IMR-90 (cell line): ENCODE measurements at regions not wholly inside any gene's neighbourhood (a gene's known extent, or its start where the extent isn't known, plus 50 kb on each side); places are given as distances from the start of the nearest gene placed in this dataset.

Experiments
- ATAC-seq: fragments of 200-7000 bp; cut with Tn5 transposase; 2 replicates; pipeline ENCODE4 v1.9.1; 2020; ENCODE audit warnings: low read depth, mild to moderate bottlenecking, moderate library complexity
- BruUV-seq: library from RNA; stranded (reverse); fragments of 400-500 nt; replicated peaks from 2 replicates; lab custom pipeline; 2021; lab: Mats Ljungman, UMichigan
- CTCF ChIA-PET: fragments of 300-600 bp; formaldehyde crosslinking; extraction: SDS; loops from one replicate; lab custom pipeline; 2021; ENCODE audit warnings: antibody characterized with exemption; lab: Yijun Ruan, JAX
- POLR2A ChIA-PET: fragments of 300-600 bp; sonication (Branson Sonifier 250); formaldehyde crosslinking; loops from one replicate; lab custom pipeline; 2022; ENCODE audit warnings: antibody characterized with exemption; ENCODE audit not compliant: unreplicated experiment; lab: Charles Lee
- DNase-seq: peaks from one replicate; pipeline ENCODE4 v3.0.0; 2013
- H2AFZ ChIP-seq: replicated peaks from 2 replicates; pipeline ENCODE3; 2013; ENCODE audit warnings: low read length, mild to moderate bottlenecking; ENCODE audit not compliant: poor library complexity
- H2AK5ac ChIP-seq: 2 replicates; pipeline ENCODE4 v1.6.1; 2013; ENCODE audit warnings: low read depth, low read length, inconsistent platforms
- H2AK9ac ChIP-seq: replicated peaks from 2 replicates; pipeline ENCODE3; 2013; ENCODE audit warnings: mild to moderate bottlenecking, low read depth, low read length, moderate library complexity; ENCODE audit not compliant: poor library complexity
- H2BK120ac ChIP-seq: 2 replicates; pipeline ENCODE4 v1.6.1; 2013; ENCODE audit warnings: low read depth, low read length, inconsistent platforms
- H2BK15ac ChIP-seq: 3 replicates; pipeline ENCODE4 v1.6.1; 2013; ENCODE audit warnings: low read depth, low read length, inconsistent platforms
- H2BK20ac ChIP-seq: 2 replicates; pipeline ENCODE4 v1.6.1; 2013; ENCODE audit warnings: low read depth, mild to moderate bottlenecking, inconsistent platforms, low read length, moderate library complexity
- H2BK5ac ChIP-seq: 2 replicates; pipeline ENCODE4 v1.6.1; 2013; ENCODE audit warnings: mild to moderate bottlenecking, low read depth, low read length, inconsistent platforms; ENCODE audit not compliant: poor library complexity, severe bottlenecking
- H3K14ac ChIP-seq: replicated peaks from 2 replicates; pipeline ENCODE4 v1.6.1; 2013; ENCODE audit warnings: low read depth, low read length, inconsistent platforms
- H3K18ac ChIP-seq: 2 replicates; pipeline ENCODE4 v1.6.1; 2013; ENCODE audit warnings: low read depth, low read length, control low read depth
- H3K23ac ChIP-seq: 2 replicates; pipeline ENCODE4 v1.6.1; 2013; ENCODE audit warnings: low read depth, low read length, inconsistent platforms
- H3K27ac ChIP-seq: 2 replicates; pipeline ENCODE4 v1.5.1; 2013; ENCODE audit warnings: mild to moderate bottlenecking, control low read depth, low read length; ENCODE audit not compliant: insufficient read depth
- H3K27me3 ChIP-seq: 2 replicates; pipeline ENCODE4 v1.6.1; 2013; ENCODE audit warnings: low read length; ENCODE audit not compliant: control insufficient read depth, insufficient read depth
- H3K36me3 ChIP-seq: 2 replicates; pipeline ENCODE4 v1.6.1; 2013; ENCODE audit warnings: low read length, mixed read lengths; ENCODE audit not compliant: control insufficient read depth, insufficient read depth
- H3K4ac ChIP-seq: 2 replicates; pipeline ENCODE4 v1.6.1; 2013; ENCODE audit warnings: low read depth, low read length, inconsistent platforms
- H3K4me1 ChIP-seq: 2 replicates; pipeline ENCODE4 v1.6.1; 2013; ENCODE audit warnings: low read length, mixed read lengths; ENCODE audit not compliant: control insufficient read depth, insufficient read depth
- H3K4me2 ChIP-seq: 2 replicates; pipeline ENCODE4 v1.6.1; 2013; ENCODE audit warnings: low read depth, mild to moderate bottlenecking, control low read depth, low read length, moderate library complexity
- H3K4me3 ChIP-seq: 2 replicates; pipeline ENCODE4 v1.5.1; 2013; ENCODE audit warnings: low read depth, mild to moderate bottlenecking, control low read depth, low read length, moderate library complexity; ENCODE audit not compliant: insufficient read depth
- H3K56ac ChIP-seq: 2 replicates; pipeline ENCODE4 v1.6.1; 2013; ENCODE audit warnings: low read length, inconsistent platforms; ENCODE audit not compliant: insufficient read depth; ENCODE audit errors: extremely low read depth
- H3K79me1 ChIP-seq, 2 experiments: 2 replicates each; pipeline ENCODE4 v1.6.1; 2013; ENCODE audit warnings: low read length in 2 of 2, inconsistent platforms in 1 of 2, low read depth in 1 of 2
- H3K9ac ChIP-seq: 2 replicates; pipeline ENCODE4 v1.6.1; 2013; ENCODE audit warnings: low read depth, low read length, control low read depth
- H3K9me1 ChIP-seq: 2 replicates; pipeline ENCODE4 v1.6.1; 2013; ENCODE audit warnings: low read length, inconsistent platforms; ENCODE audit not compliant: insufficient read depth
- H3K9me3 ChIP-seq: 2 replicates; pipeline ENCODE4 v1.6.1; 2013; ENCODE audit warnings: low read length; ENCODE audit not compliant: control insufficient read depth, insufficient read depth
- H4K20me1 ChIP-seq: 2 replicates; pipeline ENCODE4 v1.6.1; 2013; ENCODE audit warnings: low read length, inconsistent platforms; ENCODE audit not compliant: insufficient read depth
- H4K5ac ChIP-seq: 2 replicates; pipeline ENCODE4 v1.6.1; 2013; ENCODE audit warnings: mild to moderate bottlenecking, low read depth, low read length, control low read depth
- H4K8ac ChIP-seq, 2 experiments: 2 replicates each; pipeline ENCODE4 v1.6.1; 2013; ENCODE audit warnings: low read depth in 2 of 2, low read length in 2 of 2, control low read depth in 1 of 2, inconsistent platforms in 1 of 2
- H4K91ac ChIP-seq: 2 replicates; pipeline ENCODE4 v1.6.1; 2013; ENCODE audit warnings: low read depth, low read length, inconsistent platforms; ENCODE audit not compliant: insufficient read depth
- CHD1 ChIP-seq: IDR thresholded peaks from 2 replicates; pipeline ENCODE4 v1.6.1; 2012; ENCODE audit warnings: low read depth, low read length, improper control_type of control experiment
- MAZ ChIP-seq: IDR thresholded peaks from 2 replicates; pipeline ENCODE4 v1.6.1; 2012; ENCODE audit warnings: low read depth, mild to moderate bottlenecking, low read length, improper control_type of control experiment, moderate library complexity, borderline replicate concordance
- NFE2L2 ChIP-seq: fragments of 150-350 bp; IDR thresholded peaks from 2 replicates; pipeline ENCODE4 v1.6.1; 2016; ENCODE audit warnings: low read depth, mild to moderate bottlenecking, low read length
- SMC3 ChIP-seq: fragments of 150-350 bp; IDR thresholded peaks from 2 replicates; pipeline ENCODE4 v1.6.1; 2016; ENCODE audit warnings: low read depth, mild to moderate bottlenecking, antibody characterized with exemption, low read length, moderate library complexity
- WGBS, 2 experiments: methylation state at CpG; one replicate each; pipeline versions ENCODE4 v1.1.5 to v1.1.7; 2013; ENCODE audit warnings: missing lambda C conversion rate in 2 of 2; ENCODE audit not compliant: insufficient read length in 1 of 2; ENCODE audit errors: extremely low coverage in 2 of 2; 5-methylcytosine and 5-hydroxymethylcytosine counted together
- dilution Hi-C: fragments of 300-500 bp; cut with HindIII; formaldehyde crosslinking; loops from one replicate; pipeline ENCODE4 v1.14.3; 2018; ENCODE audit warnings: low sequenced_read_pairs; ENCODE audit not compliant: unreplicated experiment
- in situ Hi-C: fragments of 300-500 bp; cut with MboI; formaldehyde crosslinking; loops from 3 replicates; pipeline ENCODE4 v1.14.3; 2019; ENCODE audit warnings: low sequenced_read_pairs, inconsistent platforms, mixed read lengths
- intact Hi-C: fragments of 100-400 bp; cut with micrococcal nuclease; formaldehyde crosslinking; loops from 2 replicates; pipeline ENCODE4 v1.10.0; 2022

DNA sequence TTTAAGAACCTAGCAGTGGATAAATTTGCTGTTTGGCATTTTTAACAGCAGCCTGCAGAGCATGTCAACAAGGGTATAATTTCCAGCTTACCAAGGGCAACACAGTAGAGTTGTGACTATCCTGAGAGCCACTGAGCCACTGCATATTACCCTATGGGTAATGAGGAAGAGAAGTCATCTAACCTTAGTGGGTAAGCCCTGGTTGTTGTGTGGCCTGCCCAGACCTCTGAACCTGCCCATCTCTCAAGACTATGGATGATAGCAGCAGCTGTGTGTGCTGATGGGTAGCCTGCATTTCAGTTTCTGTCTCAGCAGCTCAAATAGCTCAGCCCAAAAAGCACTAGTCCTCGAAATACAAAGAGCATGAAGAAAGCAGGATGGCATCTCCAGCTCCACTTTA, 56.1 kb upstream of the PIP5K1B start:
- H4K5ac ChIP-seq: no peak overlapping the region
- H4K91ac ChIP-seq: no peak overlapping the region
- no peak overlapping the region for H2AK5ac ChIP-seq
- no peak overlapping the region for H3K14ac ChIP-seq
- no peak overlapping the region for H3K4me3 ChIP-seq
- no peaks in the 10 kb centered on the region for H3K36me3 ChIP-seq
- no peak overlapping the region for H2BK120ac ChIP-seq
- H3K9me3 ChIP-seq: no peaks in the 10 kb centered on the region
- H2BK15ac ChIP-seq: no peak overlapping the region
- no CpG with 5 or more reads among the region's 1 CpG for WGBS, 2 experiments
- H3K56ac ChIP-seq: no peak overlapping the region
- H3K9me1 ChIP-seq: no peaks in the 10 kb centered on the region
- H3K9ac ChIP-seq: no peak overlapping the region
- dilution Hi-C loops (no loop called here), in situ Hi-C loops (no loop called here), intact Hi-C loops (no loop called here)
- H2AFZ ChIP-seq: no peak overlapping the region
- POLR2A ChIA-PET: no interaction called here
- no peak overlapping the region for H3K27ac ChIP-seq
- no peak overlapping the region for H4K8ac ChIP-seq
- no peak overlapping the region for H3K23ac ChIP-seq
- H2BK5ac ChIP-seq: no peak overlapping the region
- H2BK20ac ChIP-seq: no peak overlapping the region
- no TSS peak for BruUV-seq
- H4K20me1 ChIP-seq: no peaks in the 10 kb centered on the region
- ATAC-seq (no peak), DNase-seq (no peak)
- no peaks in the 10 kb centered on the region for H3K79me1 ChIP-seq
- H3K18ac ChIP-seq: no peak overlapping the region
- H2AK9ac ChIP-seq: no peak overlapping the region
- H3K4ac ChIP-seq: no peak overlapping the region
- TF ChIP-seq SMC3 (no peak), NFE2L2 (no peak), MAZ (no peak), CHD1 (no peak)
- no peaks in the 10 kb centered on the region for H3K27me3 ChIP-seq
- no peaks in the 10 kb centered on the region for H3K4me1 ChIP-seq
- CTCF ChIA-PET: no interaction called here
- H3K4me2 ChIP-seq: no peak overlapping the region
